ENCODE measurements at regions not wholly inside any gene's neighbourhood (a gene's known extent, or its start where the extent isn't known, plus 50 kb on each side); places are given as distances from the start of the nearest gene placed in this dataset.
A peak's percentile ranks its signal among the peaks of the same experiment; 100 is the strongest.
"Not testable (repeated sequence)": the region's sequence is repeated elsewhere in the genome, so short reads cannot be mapped to it uniquely, and the experiment has no call there.

DNA sequence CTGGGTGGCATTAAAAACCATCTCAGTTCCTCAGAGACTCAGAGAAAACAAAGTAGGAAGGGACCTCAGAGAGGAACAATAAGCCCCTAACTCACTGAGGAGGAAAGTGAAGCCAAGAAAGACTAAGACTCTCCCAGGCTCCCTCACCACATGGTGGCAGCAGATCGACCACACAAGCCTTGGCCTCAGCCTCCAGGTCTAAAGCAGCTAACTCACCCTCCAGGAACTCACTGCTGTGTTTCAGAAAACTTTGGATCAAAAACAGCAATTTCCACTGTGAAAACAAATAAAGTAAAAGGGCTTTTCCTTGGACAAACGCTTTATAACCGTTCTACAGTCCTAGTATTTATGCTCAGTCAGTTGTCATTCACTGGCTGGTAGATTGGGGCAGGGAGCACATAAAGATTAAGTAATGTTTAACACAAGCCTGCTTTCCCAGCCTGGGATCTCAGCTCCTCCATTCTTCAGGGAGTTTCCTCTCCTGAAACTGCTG, 137.4 kb downstream of the PPIAL4G start:
- H3K9ac ChIP-seq (ENCODE audit: low read depth, low read length); H4K20me1 ChIP-seq (ENCODE audit: insufficient read depth, low read length); dilution Hi-C loops (cut with HindIII; ENCODE audit: low sequenced_read_pairs, unreplicated experiment); H2BK120ac ChIP-seq (ENCODE audit: low read depth, low read length); H3K23ac ChIP-seq (ENCODE audit: low read depth, low read length); H3K18ac ChIP-seq (ENCODE audit: low read depth, low read length); H2AK9ac ChIP-seq (replicated peaks; ENCODE audit: low read depth, low read length, poor library complexity); H4K91ac ChIP-seq (ENCODE audit: insufficient read depth, low read depth, low read length); H3K9me1 ChIP-seq (ENCODE audit: insufficient read depth, low read length); H3K4me2 ChIP-seq (ENCODE audit: low read depth, low read length); H3K27ac ChIP-seq (ENCODE audit: insufficient read depth, low read length); H2BK15ac ChIP-seq (ENCODE audit: low read depth, low read length); H2AK5ac ChIP-seq (ENCODE audit: low read depth, low read length); H3K4ac ChIP-seq (ENCODE audit: low read depth, low read length); H2BK20ac ChIP-seq (ENCODE audit: low read depth, low read length); H3K9me3 ChIP-seq (ENCODE audit: control insufficient read depth, insufficient read depth, low read length); H3K56ac ChIP-seq (ENCODE audit: extremely low read depth, insufficient read depth, low read length); H4K5ac ChIP-seq (ENCODE audit: low read depth, low read length); H2BK5ac ChIP-seq (ENCODE audit: low read depth, low read length, poor library complexity, severe bottlenecking); H3K79me1 ChIP-seq (ENCODE audit: low read depth in 1 of 2, low read length in 2 of 2); H3K36me3 ChIP-seq (ENCODE audit: control insufficient read depth, insufficient read depth, low read length); in situ Hi-C loops (cut with MboI; ENCODE audit: low sequenced_read_pairs); H3K4me3 ChIP-seq (ENCODE audit: insufficient read depth, low read depth, low read length); H3K14ac ChIP-seq (replicated peaks; ENCODE audit: low read depth, low read length); POLR2A ChIA-PET (ENCODE audit: unreplicated experiment); H2AFZ ChIP-seq (replicated peaks; ENCODE audit: low read length, poor library complexity); H4K8ac ChIP-seq (ENCODE audit: low read depth in 2 of 2, low read length in 2 of 2); BruUV-seq (replicated peaks); H3K4me1 ChIP-seq (ENCODE audit: control insufficient read depth, insufficient read depth, low read length): not testable (repeated sequence)
- DNase-seq, result peak; percentile 55
- intact Hi-C loops (cut with micrococcal nuclease), result loop anchor here (2.0 kb wide), 1 partner anchor 37 kb away; no protein-coding TSS in a partner anchor
- WGBS, 2 experiments (ENCODE audit: extremely low coverage in 2 of 2, insufficient read length in 1 of 2), result no CpG with 5 or more reads among the region's 3 CpGs
- TF ChIP-seq SMC3 (IDR thresholded peaks at IDR 0.05; ENCODE audit: low read depth, low read length), result peak; percentile 29; the same call in 1 of the 2 replicates
- TF ChIP-seq, protein P1, sequence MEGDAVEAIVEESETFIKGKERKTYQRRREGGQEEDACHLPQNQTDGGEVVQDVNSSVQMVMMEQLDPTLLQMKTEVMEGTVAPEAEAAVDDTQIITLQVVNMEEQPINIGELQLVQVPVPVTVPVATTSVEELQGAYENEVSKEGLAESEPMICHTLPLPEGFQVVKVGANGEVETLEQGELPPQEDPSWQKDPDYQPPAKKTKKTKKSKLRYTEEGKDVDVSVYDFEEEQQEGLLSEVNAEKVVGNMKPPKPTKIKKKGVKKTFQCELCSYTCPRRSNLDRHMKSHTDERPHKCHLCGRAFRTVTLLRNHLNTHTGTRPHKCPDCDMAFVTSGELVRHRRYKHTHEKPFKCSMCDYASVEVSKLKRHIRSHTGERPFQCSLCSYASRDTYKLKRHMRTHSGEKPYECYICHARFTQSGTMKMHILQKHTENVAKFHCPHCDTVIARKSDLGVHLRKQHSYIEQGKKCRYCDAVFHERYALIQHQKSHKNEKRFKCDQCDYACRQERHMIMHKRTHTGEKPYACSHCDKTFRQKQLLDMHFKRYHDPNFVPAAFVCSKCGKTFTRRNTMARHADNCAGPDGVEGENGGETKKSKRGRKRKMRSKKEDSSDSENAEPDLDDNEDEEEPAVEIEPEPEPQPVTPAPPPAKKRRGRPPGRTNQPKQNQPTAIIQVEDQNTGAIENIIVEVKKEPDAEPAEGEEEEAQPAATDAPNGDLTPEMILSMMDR (conservative IDR thresholded peaks at IDR 0.05; ENCODE audit: low read depth, low read length), result peak; percentile 43
- peak; percentile 42 for TF ChIP-seq RAD21 (IDR thresholded peaks at IDR 0.05; ENCODE audit: low read length)
- peak; percentile 66 for ATAC-seq (ENCODE audit: low read depth)
- CTCF ChIA-PET, result interaction anchor here (0.6 to 1.1 kb wide), 3 partner anchors 9 to 12 kb away, joined by 3 to 4 read pairs (median 3); no protein-coding TSS in a partner anchor
- H3K27me3 ChIP-seq (ENCODE audit: control insufficient read depth, insufficient read depth, low read length), result peaks cover 17% of the 10 kb centered on the region

DNA sequence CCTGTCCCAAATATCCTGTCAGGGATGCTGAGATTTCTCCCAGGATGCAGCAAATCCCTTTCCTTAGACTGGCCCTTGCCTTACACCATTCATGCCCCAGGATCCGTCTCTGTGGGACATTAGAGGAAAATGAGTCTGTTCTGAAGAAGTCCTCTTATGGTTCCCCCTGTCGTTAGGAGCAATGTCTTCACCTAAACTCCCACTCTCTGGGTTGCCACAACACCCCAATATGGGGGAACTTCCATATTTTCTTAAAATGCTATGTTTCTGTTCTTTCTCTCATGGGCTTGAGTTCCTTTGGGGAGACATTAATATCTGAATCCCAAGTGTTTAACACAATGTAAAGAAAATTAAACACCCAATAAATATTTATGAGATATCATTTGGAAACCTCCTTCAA, 138.5 kb downstream of the PPIAL4G start:
- peaks cover 15% of the 10 kb centered on the region for H3K27me3 ChIP-seq (ENCODE audit: control insufficient read depth, insufficient read depth, low read length)
- H3K9me1 ChIP-seq (ENCODE audit: insufficient read depth, low read length); H2BK20ac ChIP-seq (ENCODE audit: low read depth, low read length); dilution Hi-C loops (cut with HindIII; ENCODE audit: low sequenced_read_pairs, unreplicated experiment); DNase-seq; H4K91ac ChIP-seq (ENCODE audit: insufficient read depth, low read depth, low read length); H2AK5ac ChIP-seq (ENCODE audit: low read depth, low read length); H3K4ac ChIP-seq (ENCODE audit: low read depth, low read length); H3K56ac ChIP-seq (ENCODE audit: extremely low read depth, insufficient read depth, low read length); POLR2A ChIA-PET (ENCODE audit: unreplicated experiment); H4K5ac ChIP-seq (ENCODE audit: low read depth, low read length); H2BK120ac ChIP-seq (ENCODE audit: low read depth, low read length); H3K9ac ChIP-seq (ENCODE audit: low read depth, low read length); H2AFZ ChIP-seq (replicated peaks; ENCODE audit: low read length, poor library complexity); H3K4me2 ChIP-seq (ENCODE audit: low read depth, low read length); H3K23ac ChIP-seq (ENCODE audit: low read depth, low read length); H4K20me1 ChIP-seq (ENCODE audit: insufficient read depth, low read length); H3K14ac ChIP-seq (replicated peaks; ENCODE audit: low read depth, low read length); H2BK5ac ChIP-seq (ENCODE audit: low read depth, low read length, poor library complexity, severe bottlenecking); H3K27ac ChIP-seq (ENCODE audit: insufficient read depth, low read length); H3K79me1 ChIP-seq (ENCODE audit: low read depth in 1 of 2, low read length in 2 of 2); CTCF ChIA-PET; BruUV-seq (replicated peaks); H3K4me3 ChIP-seq (ENCODE audit: insufficient read depth, low read depth, low read length); intact Hi-C loops (cut with micrococcal nuclease); H3K9me3 ChIP-seq (ENCODE audit: control insufficient read depth, insufficient read depth, low read length); H2BK15ac ChIP-seq (ENCODE audit: low read depth, low read length); H4K8ac ChIP-seq (ENCODE audit: low read depth in 2 of 2, low read length in 2 of 2); in situ Hi-C loops (cut with MboI; ENCODE audit: low sequenced_read_pairs); H3K4me1 ChIP-seq (ENCODE audit: control insufficient read depth, insufficient read depth, low read length); ATAC-seq (ENCODE audit: low read depth); H2AK9ac ChIP-seq (replicated peaks; ENCODE audit: low read depth, low read length, poor library complexity); H3K18ac ChIP-seq (ENCODE audit: low read depth, low read length); H3K36me3 ChIP-seq (ENCODE audit: control insufficient read depth, insufficient read depth, low read length): not testable (repeated sequence)
- no CpG with 5 or more reads among the region's 2 CpGs for WGBS, 2 experiments (ENCODE audit: extremely low coverage in 2 of 2, insufficient read length in 1 of 2)

Data from IMR-90 (cell line).